GM19395 (cell line): ENCODE measurements at regions not wholly inside any gene's neighbourhood (a gene's known extent, or its start where the extent isn't known, plus 50 kb on each side); places are given as distances from the start of the nearest gene placed in this dataset.

Experiments
- ATAC-seq: cut with Tn5 transposase; IDR thresholded peaks from one replicate; pipeline ENCODE4 v1.9.1; 2021; ENCODE audit warnings: mild to moderate bottlenecking, moderate library complexity; ENCODE audit not compliant: unreplicated experiment

- no peak for ATAC-seq
These were observed 50.8 kb upstream of the KLHL13 start for GRCh38 chrX:118167361-118167760.

GRCh38 chrX:118171356-118171755 lies 54.7 kb upstream of the KLHL13 start:
- no peak for ATAC-seq

- no peak for ATAC-seq
These were observed 58.0 kb upstream of the KLHL13 start for GRCh38 chrX:118174516-118175098.

GRCh38 chrX:118177708-118178107 lies 61.1 kb upstream of the KLHL13 start:
- ATAC-seq: no peak

- no peak for ATAC-seq
These were observed 61.8 kb upstream of the KLHL13 start for GRCh38 chrX:118178450-118178849.

GRCh38 chrX:118179161-118179560 lies 62.6 kb upstream of the KLHL13 start:
- ATAC-seq: no peak

GRCh38 chrX:118179718-118180117 lies 63.1 kb upstream of the KLHL13 start:
- ATAC-seq: no peak

GRCh38 chrX:118181030-118181429 lies 64.4 kb upstream of the KLHL13 start:
- no peak for ATAC-seq

GRCh38 chrX:118182025-118182424 lies 65.4 kb upstream of the KLHL13 start:
- ATAC-seq: no peak

GRCh38 chrX:118182681-118183080 lies 66.1 kb upstream of the KLHL13 start:
- no peak for ATAC-seq

- ATAC-seq: no peak
These were observed 67.0 kb upstream of the KLHL13 start for GRCh38 chrX:118183606-118184005.

GRCh38 chrX:118187100-118187499 lies 70.5 kb upstream of the KLHL13 start:
- no peak for ATAC-seq

GRCh38 chrX:118189000-118189399 lies 72.4 kb upstream of the KLHL13 start:
- no peak for ATAC-seq

- ATAC-seq: no peak
These were observed 73.0 kb upstream of the KLHL13 start for GRCh38 chrX:118189628-118190027.

- no peak for ATAC-seq
These were observed 81.1 kb upstream of the KLHL13 start for GRCh38 chrX:118197730-118198129.

GRCh38 chrX:118198577-118198976 lies 82.0 kb upstream of the KLHL13 start:
- ATAC-seq: no peak

GRCh38 chrX:118199997-118200396 lies 83.4 kb upstream of the KLHL13 start:
- ATAC-seq: no peak

GRCh38 chrX:118205421-118206395 lies 89.1 kb upstream of the KLHL13 start:
- no peak for ATAC-seq

GRCh38 chrX:118207831-118208453 lies 91.3 kb upstream of the KLHL13 start:
- ATAC-seq: no peak

- no peak for ATAC-seq
These were observed 91.9 kb upstream of the KLHL13 start for GRCh38 chrX:118208481-118208880.

- peak; percentile 66 for ATAC-seq
These were observed 95.5 kb upstream of the KLHL13 start for GRCh38 chrX:118211891-118212816.
